NCI-H2196 treated with DMSO at 0.1 percent for 48 hours (cell line): ENCODE measurements at regions not wholly inside any gene's neighbourhood (a gene's known extent, or its start where the extent isn't known, plus 50 kb on each side); places are given as distances from the start of the nearest gene placed in this dataset.

Source experiments
- DNase-seq: peaks from one replicate; lab custom pipeline; 2025; ENCODE audit not compliant: unreplicated experiment; lab: John Stamatoyannopoulos, UW

DNA sequence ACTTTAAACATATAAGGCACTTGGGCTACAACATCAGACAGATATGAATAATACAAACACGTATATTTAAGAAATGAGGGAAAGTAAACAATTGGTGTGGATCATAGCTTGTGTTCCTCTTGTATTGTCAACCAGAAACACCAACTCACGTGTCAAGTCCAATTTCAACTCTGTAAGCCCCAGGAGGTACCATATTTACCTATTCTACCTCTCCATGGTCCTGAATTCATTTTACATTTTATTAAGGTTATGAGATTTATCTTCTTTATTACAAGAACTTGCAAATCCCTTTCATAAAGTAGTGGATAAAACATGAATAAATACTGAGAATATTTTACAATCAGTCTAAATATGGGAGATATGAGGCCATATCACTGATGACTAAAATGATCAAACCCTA, 501.6 kb downstream of the MAT2B start:
- DNase-seq = no peak

DNA sequence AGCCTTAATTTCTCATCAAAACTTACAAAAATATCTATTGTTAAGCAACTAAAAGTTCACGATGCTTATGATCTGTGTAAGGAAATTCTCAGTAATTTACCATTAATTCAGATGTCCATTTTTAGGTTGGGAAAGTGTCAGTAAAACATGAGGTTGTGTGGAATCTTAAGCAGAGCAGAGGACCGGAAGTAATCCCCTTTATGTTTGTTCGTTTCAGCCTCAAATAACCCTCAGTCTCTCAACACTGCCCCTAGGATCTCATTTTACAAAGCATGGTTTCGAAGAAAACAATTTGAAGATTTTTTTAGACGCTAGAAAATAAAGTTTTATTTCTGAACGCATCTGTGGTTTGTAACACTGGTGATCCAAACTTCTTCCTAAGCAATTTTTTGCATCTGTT, 504.2 kb downstream of the MAT2B start:
- DNase-seq = no peak

DNA sequence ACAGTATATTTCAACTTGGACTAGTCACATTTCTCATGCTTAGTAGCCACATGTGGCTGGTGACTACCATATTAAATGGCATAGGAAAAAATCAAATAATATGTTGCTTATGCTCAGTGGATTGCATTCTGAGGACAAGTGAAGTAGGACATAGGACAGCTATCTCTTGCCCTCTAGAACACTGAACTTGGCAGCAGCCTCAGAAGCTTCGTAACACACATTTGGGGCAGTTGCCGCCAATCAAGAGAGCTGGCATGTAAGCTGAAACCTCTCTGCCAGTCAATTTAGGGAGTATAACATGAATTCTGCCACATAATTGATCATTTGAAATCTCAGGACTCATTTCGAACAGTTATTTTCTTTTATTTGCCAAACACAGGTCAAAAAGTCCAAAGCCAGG, 505.5 kb downstream of the MAT2B start:
- DNase-seq = no peak

GRCh38 chr5:164012371-164012770, 507.0 kb downstream of the MAT2B start:
- no peak for DNase-seq

GRCh38 chr5:164013077-164013670, 507.8 kb downstream of the MAT2B start:
- DNase-seq = no peak

DNA sequence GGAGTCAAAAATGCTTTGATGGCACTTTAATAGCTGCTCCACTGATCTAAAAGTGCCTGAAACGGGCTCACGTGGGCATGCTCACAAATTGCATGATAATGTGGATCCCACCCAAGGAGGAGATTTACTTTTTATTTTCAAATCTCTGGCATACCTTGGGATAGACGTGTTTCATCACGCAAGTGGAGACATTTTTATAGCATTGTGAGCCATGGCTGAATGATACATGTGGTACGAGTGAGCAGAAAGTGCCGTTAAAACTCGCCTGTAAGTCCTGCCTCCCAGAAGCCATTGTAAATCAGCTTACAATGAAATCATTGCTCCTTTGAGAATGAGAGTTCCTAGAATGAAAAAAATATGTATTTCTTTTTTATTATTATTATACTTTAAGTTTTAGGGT, 514.7 kb downstream of the MAT2B start:
- no peak for DNase-seq

DNA sequence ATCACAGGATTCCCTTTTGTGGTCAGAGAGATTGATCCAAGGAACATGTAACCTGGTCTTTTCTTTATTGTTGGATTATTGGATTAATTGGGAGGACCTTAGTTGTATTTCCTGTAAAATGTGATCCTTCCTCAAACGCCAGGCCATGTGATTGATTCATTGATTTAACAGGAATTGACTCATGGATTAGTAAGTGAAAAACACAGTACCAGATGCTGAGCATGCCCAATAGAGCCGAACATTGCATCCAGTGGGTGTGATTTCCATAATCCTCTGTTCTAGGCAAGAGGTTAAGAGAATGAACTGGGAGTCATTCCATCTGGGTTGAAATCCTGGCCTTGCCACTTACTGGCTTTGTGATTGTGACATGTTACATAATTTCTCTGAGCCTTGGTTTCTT, 522.3 kb downstream of the MAT2B start:
- no peak for DNase-seq

DNA sequence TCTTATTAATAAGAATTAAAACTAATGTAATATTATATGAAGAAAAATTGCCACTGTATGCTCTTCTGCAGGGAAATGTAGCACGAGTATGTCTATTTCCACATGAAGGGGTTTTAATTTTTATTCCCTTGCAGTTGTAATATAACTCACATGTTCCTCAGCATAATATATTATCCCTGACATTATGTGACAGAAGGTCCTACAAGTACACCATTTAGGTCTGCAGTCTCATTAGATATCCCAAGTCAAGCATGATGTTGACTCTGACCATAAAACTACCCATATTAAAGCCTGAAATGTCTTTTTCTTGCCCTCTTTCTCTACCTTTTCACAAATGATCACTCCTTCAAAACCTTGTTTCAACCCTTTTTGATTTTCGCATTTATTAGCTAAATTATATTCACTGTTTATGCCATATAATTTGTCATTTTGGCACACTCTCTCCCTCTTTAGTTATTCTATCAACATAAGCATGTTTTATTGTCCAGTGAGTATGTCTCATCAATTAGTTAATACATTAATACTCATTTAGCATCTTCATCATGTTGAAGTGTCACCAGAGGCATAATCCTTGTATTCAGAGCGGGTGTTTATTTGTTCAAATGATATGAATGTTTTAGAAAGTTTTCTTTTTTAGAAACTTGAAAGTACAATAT, 532.8 kb downstream of the MAT2B start:
- DNase-seq = no peak

- DNase-seq = no peak
Measured at GRCh38 chr5:164041105-164041504, 535.7 kb downstream of the MAT2B start.

DNA sequence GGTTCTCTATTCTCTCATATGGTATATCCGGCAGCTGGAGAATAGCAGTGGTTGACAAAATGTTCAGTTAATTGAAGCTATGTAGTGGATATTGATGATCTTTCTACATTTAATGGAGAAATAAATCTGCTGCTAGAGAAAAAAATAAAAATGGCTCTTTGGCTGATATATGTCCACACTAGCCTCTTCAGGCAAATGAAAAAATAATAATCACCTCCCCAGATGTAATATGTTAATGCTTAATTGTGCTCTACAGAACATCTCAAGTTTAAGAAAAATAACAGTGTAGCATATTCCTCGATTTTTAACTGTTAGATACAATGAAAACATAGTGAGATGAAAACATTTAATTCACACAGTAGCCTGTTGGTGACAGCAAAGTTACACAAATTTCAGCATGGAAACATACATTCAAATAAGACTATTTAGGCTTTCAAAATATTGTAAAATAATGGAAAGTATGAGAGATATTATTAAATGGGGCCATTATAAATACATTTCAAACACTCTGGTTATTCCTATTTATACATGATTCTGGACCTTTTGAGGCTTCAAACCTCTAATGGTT, 543.0 kb downstream of the MAT2B start:
- DNase-seq = no peak

DNA sequence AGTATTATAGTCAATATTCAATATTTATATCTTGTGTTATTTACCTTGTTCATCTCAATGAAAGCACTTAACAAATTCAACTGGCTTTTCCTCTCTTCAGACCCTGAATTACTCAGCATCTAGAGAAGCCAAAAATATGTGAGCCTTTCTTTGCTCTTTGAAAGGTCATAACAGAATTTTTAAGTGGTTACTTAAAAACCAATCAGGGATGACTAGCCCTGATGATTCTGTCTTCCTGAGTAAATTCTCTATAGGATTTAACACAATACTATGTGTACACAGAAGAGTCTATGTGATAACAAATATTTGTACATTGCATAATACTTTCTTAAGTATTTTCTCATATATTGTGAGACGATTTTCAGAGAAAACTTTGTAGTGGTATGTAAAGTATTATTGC, 546.3 kb downstream of the MAT2B start:
- no peak for DNase-seq

GRCh38 chr5:164052536-164053093, 547.2 kb downstream of the MAT2B start:
- DNase-seq = no peak

DNA sequence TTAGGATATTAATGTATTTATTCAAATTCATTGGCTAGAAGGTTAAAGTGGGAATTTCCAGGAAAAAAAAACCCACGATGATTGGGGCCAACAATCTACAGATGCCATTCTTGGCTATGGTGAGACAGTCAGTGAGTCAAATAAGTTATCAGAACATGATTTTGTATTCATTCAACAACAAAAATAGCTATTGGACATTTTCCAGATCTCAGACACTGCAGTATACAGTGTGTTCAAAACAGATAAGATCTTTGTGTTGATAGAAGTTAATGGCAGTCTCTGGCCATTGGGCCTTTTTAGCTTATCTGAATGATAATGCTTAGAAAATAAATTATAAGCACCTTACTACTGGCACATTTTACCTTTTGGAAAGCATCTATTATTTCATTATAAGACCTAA, 547.7 kb downstream of the MAT2B start:
- DNase-seq = no peak

DNA sequence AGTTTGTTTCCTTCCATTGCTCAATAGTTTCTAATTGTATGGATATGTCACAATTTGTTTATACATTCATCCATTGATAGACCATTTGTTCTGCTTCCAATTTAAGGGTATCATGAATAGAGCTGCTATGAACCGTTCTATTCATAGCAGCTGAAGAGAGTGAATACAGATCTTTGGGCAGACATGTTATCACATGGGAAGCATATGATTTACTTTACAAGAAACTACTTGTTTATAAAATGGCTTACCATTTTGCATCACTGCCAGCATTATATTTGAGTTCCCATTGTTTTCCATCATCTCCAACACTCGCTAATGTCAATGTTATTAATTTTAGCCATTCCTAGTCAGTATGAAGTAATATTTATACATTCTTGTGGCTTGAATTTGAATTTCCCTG, 549.0 kb downstream of the MAT2B start:
- DNase-seq = no peak

GRCh38 chr5:164057121-164057520, 551.7 kb downstream of the MAT2B start:
- DNase-seq = no peak

- no peak for DNase-seq
Measured at GRCh38 chr5:164058621-164059020, 553.2 kb downstream of the MAT2B start.

GRCh38 chr5:164059471-164059870, 554.1 kb downstream of the MAT2B start:
- no peak for DNase-seq

DNA sequence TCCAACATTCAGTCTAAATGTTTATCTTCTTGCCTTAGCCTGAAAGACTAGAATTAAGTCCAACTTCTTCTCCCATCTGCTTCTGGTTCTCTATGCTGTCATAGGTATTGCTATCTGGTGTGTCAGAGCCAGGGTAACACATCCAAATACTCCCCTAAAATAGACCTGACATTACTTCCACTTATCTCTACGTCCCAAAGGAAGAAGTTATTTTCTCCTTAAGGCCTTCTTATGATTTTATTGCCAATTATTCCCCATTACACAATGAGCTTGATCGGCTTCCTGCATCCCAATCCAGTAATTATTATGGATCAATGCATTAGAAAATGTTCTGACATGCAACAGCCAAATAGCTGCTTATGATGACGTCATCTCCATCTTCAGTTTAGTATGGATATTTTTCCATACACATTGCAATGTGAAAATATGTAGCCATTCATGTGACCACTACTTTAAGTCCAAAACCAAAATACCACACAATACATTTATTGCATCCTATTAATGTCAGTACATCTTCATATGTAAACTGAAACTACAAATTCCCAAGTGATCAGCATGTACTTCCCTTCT, 555.5 kb downstream of the MAT2B start:
- DNase-seq = no peak

GRCh38 chr5:164062304-164062703, 556.9 kb downstream of the MAT2B start:
- DNase-seq = no peak

- no peak for DNase-seq
Measured at GRCh38 chr5:164065266-164065665, 559.8 kb downstream of the MAT2B start.

- DNase-seq = no peak
Measured at GRCh38 chr5:164071671-164072070, 566.3 kb downstream of the MAT2B start.

- DNase-seq = no peak
Measured at GRCh38 chr5:164073081-164073480, 567.7 kb downstream of the MAT2B start.
